ENCODE measurements at regions not wholly inside any gene's neighbourhood (a gene's known extent, or its start where the extent isn't known, plus 50 kb on each side); places are given as distances from the start of the nearest gene placed in this dataset.
"Not testable (repeated sequence)": the region's sequence is repeated elsewhere in the genome, so short reads cannot be mapped to it uniquely, and the experiment has no call there.

- TF ChIP-seq CTCF (IDR thresholded peaks at IDR 0.05; ENCODE audit: low read length); EZH2 (optimal IDR thresholded peaks at IDR 0.05; ENCODE audit: low read depth, low read length): not testable (repeated sequence)
Observed at GRCh38 chr5:99404764-99405302, 476.0 kb upstream of the CHD1 start.

Data from MM.1S (cell line).